EH (cell line): ENCODE measurements at regions not wholly inside any gene's neighbourhood (a gene's known extent, or its start where the extent isn't known, plus 50 kb on each side); places are given as distances from the start of the nearest gene placed in this dataset.
A peak's percentile ranks its signal among the peaks of the same experiment; 100 is the strongest.
"Not testable (repeated sequence)": the region's sequence is repeated elsewhere in the genome, so short reads cannot be mapped to it uniquely, and the experiment has no call there.

ENCODE experiments used
- DNase-seq: peaks from one replicate; pipeline ENCODE4 v3.0.0-alpha.2; 2015; ENCODE audit warnings: low read depth

DNA sequence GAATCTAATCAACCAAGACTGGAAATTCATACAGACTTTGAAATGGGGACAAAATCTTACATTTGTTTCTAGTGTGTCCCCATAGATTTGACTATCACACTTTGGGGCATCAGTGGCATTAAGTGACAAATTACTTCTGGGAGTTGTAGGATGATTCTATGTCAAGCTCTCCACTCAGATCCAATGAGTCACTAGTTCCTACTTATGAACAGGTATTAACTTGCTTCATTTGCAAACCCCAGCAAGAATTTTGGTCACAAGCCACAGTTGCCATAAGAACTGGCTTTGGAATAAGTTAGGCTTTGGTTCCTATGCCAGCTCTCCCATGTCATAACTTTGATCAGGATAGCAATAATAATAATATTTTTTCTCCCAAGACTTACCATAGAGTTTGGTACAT lies 77.6 kb upstream of the PTPRK start:
- no peak for DNase-seq

DNA sequence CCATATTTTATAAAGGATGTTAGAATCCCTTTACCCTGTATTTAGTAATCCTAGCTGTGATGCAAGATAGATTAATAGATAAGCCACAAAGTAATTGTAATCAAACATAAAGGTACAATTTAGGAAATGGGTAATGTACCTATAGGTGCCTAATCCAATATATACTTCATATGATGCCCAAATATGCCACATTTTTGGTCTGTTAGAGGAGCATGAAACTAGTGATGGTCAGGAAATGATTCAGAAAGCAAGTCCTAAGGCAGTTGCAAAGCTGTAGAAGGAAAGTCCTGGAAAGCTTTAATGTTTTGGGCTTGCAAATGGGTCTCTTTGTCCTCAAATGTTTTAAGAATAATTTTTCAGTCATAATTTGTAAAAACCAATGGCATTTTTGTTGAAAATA lies 76.6 kb upstream of the PTPRK start:
- DNase-seq: peak; percentile 12

DNA sequence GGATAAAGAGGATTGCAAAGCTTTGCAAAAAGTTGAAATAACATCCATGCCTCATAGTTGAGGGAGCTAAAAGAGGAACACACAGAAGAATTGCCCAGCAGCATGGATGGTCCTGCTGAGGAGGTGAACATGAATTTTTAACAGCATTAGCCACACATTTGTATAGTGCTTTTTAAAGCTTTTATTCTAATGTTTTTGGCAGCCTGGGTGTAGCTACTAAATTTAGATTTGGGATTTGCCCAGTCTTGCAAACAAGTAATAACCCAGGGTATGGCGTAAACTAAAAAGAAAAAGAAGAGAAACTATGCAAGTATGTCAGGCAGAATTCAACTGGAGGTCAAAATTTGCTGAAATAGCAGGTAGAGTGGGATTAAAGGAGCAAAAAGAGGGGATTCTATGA lies 75.1 kb upstream of the PTPRK start:
- no peak for DNase-seq

DNA sequence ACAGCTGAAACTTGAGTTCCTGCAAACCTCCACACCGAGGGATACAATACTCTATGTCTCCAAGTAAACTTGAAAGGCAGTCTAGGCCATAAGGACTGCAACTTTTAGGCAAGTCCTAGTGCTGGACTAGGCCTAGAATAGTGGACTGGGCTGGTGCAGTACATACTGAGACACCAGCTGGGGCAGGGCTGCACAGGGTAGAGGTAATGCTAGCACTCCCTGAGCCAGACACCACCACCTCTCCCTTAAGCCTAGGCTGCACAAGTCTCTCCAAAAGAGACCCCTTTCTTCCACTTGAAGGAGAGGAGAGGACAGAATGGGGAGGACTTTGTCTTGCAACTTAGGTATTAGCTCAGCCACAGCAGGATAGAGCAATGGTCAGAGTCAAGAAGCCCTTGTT lies 65.7 kb upstream of the PTPRK start:
- no peak for DNase-seq

DNA sequence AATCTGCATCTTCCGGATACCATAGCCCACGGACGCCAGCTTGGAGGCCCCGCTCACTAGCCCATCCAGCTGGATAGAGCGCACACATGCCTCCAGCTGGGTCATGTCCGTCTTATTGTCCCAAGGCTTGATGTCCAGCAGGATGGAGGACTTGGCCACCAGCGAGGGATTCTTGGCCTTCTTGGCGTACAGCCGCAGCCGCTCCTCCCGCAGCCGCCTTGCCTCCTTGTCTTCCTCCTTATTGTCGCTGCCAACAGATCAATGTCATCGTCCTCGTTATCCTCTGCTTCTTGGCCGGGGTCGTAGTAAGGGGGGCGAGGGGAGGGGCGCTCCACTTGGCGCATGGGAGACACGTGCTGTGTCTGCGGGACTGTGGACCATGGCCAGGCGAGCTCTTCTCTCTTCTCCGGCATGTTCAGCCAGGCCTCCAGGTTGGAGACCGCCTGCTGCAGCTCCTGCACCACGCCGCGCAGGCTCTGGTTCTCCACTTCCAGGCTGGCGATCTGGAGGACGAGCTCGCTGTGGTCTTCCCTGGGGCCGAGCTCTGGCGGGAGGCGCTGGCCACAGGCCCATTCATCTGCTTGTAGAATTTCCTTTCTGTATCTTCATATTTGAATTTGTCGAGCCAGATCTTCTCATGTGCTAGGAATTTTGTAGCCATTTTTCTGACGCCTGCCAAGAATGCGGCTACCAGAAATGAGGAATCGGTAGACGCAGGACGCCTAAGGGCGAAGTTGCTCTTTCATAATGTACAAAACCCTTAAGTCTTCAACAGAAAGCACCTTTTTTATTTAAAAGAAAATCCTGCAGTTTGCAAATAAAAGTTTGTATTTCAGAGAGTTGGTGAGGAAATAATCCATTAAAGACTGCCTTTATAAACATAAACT lies 60.1 kb upstream of the PTPRK start:
- no peak for DNase-seq

DNA sequence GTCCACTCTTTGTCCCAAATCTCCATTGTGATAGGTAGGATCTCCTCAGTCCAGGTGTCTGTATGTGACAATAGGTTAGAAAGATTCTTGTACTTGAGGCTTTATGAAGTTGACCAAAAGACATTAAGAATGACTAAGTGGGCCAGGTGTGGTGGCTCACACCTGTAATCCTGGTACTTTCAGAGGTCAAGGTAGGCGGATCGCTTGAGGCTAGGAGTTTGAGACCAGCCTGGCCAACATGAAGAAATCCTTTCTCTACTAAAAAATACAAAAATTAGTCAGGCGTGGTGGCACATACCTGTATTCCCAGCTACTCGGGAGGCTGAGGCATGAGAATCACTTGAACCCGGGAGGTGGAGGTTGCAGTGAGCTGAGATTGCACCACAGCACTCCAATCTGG lies 54.9 kb upstream of the PTPRK start:
- not testable (repeated sequence) for DNase-seq

DNA sequence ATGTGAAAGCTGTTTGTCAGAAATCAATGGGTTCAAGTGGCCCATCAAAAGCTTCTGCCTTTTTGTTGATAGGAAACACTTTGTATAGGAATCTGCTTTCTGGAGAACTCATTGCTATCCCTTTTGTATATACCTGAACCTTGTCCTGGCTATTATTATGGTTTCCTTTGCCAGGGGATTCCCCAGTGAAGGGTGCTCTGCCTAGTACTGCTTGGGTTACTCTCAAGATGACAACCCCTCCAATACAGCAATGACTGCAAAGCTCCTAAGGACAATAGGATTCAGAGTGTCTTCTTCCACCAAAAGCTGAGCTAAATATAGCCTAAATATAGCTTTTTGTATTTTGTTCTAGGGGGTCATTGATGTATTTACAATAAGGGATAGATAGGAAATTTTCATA lies 54.0 kb upstream of the PTPRK start:
- DNase-seq: no peak

DNA sequence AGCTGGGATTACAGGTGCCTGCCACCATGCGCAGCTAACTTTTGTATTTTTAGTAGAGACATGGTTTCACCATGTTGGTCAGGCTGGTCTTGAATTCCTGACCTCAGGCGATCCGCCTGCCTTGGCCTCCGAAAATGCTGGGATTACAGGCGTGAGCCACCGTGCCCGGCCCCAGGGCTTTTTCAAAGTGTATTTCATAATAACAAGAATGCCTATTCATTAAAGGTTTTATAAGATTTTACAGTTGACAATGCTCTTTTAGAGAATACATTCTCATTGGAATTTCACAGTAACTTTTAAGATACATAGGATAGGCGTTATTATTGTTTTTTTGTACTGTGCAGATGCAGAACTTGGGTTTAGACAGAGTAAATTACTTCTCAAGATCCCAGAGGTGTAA lies 52.6 kb upstream of the PTPRK start:
- DNase-seq: no peak

DNA sequence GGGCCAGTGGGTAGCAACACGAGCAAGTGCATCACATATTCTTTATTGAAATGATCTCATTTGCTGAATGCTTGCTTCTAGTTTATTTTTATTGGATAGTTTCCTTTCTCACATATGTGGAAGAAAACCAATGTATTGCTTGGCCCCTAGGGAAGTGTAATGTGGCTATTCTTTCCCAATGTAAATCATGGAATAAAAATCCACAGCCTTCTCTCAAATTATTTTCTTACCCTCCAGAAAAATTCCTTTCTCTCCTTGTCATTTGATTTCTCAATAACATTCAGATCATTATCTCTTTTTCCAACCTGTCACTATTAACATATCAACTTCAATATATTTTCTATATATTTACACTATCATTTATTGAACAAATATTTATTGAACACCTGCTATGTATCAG lies 51.9 kb upstream of the PTPRK start:
- DNase-seq: peak; percentile 71

DNA sequence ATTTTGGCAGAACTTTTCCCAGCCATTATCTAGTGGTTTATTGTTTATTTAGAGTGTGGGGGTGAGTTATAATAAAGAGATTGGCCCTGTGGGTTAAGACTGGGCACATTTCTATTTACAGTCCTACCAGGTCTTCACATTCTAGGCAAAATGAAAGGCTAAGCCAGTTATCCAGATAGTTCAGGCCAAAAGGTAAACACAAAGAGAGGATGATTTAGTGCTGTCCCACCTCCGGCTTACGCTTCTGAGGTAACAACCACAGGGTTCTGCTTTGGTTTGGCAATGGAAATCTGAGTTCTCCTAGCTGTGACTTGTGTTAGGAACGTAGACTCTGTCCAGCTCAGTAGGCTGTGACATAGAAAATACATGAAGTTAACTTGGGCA lies 50.3 kb upstream of the PTPRK start:
- DNase-seq: no peak

DNA sequence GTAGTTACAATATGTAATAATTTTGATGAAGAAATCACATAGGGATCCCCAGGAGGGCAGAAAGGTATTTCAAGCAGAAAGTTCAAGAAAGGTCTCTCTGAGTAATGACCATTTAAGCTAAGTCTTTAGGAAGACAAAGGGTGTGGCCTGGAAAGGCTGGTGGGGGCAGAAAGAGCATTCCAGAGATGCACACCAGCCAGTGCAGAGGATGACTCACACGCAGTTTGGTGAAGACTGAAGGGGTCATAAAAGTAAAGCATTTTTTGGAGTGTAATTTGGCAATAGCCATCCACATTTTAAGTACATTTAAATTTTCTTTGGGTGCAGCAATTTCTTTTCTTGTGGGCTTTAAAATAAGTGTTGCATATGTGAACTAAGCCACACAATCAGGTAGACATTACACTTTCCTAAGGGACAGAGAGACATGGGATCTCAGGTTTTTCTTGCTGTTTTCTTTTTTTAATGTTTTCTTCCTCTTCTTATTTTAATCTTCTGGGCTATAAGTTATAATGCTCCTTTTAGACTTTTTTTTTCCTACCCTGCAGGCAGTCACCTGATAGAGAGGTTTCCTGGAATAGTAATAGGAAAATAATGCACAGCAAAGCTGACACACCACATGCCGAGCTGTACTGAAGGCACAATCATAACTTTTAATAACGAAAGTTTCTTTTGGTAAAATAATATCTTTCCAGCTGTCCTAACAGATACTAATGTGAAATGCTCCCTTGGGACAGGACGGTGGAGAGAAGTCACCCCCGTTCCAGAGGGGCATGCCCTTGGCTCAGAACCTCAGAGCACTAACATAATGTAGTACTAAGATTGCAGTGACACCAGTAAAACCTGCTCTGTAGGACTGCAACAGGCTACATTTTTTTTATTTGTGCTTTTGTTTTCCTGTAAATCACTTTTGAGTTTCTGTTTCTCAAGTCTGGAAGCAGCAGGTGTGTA lies 49.6 kb upstream of the PTPRK start:
- peak; percentile 97 for DNase-seq
